Sigmoid colon (tissue), 6 donors: ENCODE measurements at regions not wholly inside any gene's neighbourhood (a gene's known extent, or its start where the extent isn't known, plus 50 kb on each side); places are given as distances from the start of the nearest gene placed in this dataset.

Source experiments
- DNase-seq: peaks from one replicate; pipeline ENCODE4 v3.0.0-alpha.2; 2019
- H3K27ac ChIP-seq, 4 donors: fragments of 200-600 bp; sonication (generic); one replicate each; pipeline ENCODE4 v1.5.1; 2016 to 2019; ENCODE audit warnings: mild to moderate bottlenecking in 1 of 4
- H3K27me3 ChIP-seq, 3 donors: fragments of 200-600 bp; sonication (generic); one replicate each; pipeline ENCODE4 v1.5.1; 2019; ENCODE audit warnings: mild to moderate bottlenecking in 1 of 3
- H3K36me3 ChIP-seq, 4 donors: fragments of 200-600 bp; sonication (generic); one replicate each; pipeline ENCODE4 v1.5.1; 2016 to 2019
- H3K4me1 ChIP-seq, 4 donors: fragments of 200-600 bp; sonication (generic); one replicate each; pipeline ENCODE4 v1.5.1; 2017 to 2019
- H3K4me3 ChIP-seq, 4 donors: fragments of 200-600 bp; sonication (generic); one replicate each; pipeline ENCODE4 v1.5.1; 2017 to 2019; ENCODE audit warnings: mild to moderate bottlenecking in 2 of 4, moderate library complexity in 1 of 4
- H3K9me3 ChIP-seq, 4 donors: fragments of 200-600 bp in 3 of 4; sonication (generic) in 3 of 4; one replicate each; pipeline versions ENCODE4 v1.5.1 to v1.6.1; 2013 to 2019
- CTCF ChIP-seq, 4 experiments: fragments of 450-650 bp in 3 of 4; fragments of 200-600 bp in 1 of 4; IDR thresholded peaks; one replicate each; pipeline ENCODE4 v1.5.1; 2016 to 2019; ENCODE audit warnings: antibody characterized with exemption in 4 of 4, mild to moderate bottlenecking in 3 of 4, moderate library complexity in 2 of 4
- EP300 ChIP-seq, 4 donors: sonication (generic); formaldehyde crosslinking; IDR thresholded peaks; one replicate each; pipeline ENCODE4 v1.6.1; 2017; ENCODE audit warnings: antibody characterized with exemption in 4 of 4
- POLR2A ChIP-seq, 2 donors: fragments of 450-650 bp; IDR thresholded peaks; one replicate each; pipeline ENCODE4 v1.6.1; 2016; ENCODE audit warnings: antibody characterized with exemption in 2 of 2, mild to moderate bottlenecking in 2 of 2, moderate library complexity in 2 of 2
- POLR2AphosphoS5 ChIP-seq, 4 donors: sonication (generic); formaldehyde crosslinking; IDR thresholded peaks; one replicate each; pipeline ENCODE4 v1.6.1; 2017; ENCODE audit warnings: antibody characterized with exemption in 4 of 4
- WGBS, 2 donors: extraction: QIAGEN DNeasy Blood & Tissue Kit; methylation state at CpG; one replicate each; pipeline ENCODE4 v1.1.7; 2013; 5-methylcytosine and 5-hydroxymethylcytosine counted together
- intact Hi-C: fragments of 100-400 bp; cut with DNase I; formaldehyde crosslinking; loops from one replicate; pipeline ENCODE4 v1.15.1; 2023
- donor health status: healthy with polysubstance abuse.
- donor health status: healthy.

GRCh38 chr3:182565916-182566796 is 227.1 kb upstream of the ATP11B start:
- Histone ChIP-seq H3K9me3 (no peaks in the 10 kb centered on the region), H3K27me3 (no peaks in the 10 kb centered on the region), H3K36me3 (no peaks in the 10 kb centered on the region), H3K4me1 (no peaks in the 10 kb centered on the region), H3K27ac (no peak overlapping the region), H3K4me3 (no peak overlapping the region)
- no peak for TF ChIP-seq CTCF (IDR thresholded peaks at IDR 0.05)
- TF ChIP-seq POLR2AphosphoS5 (IDR thresholded peaks at IDR 0.05) = no peak
- no peak for TF ChIP-seq POLR2A (IDR thresholded peaks at IDR 0.05)
- TF ChIP-seq EP300 (IDR thresholded peaks at IDR 0.05) = no peak
- no peak for DNase-seq
- intact Hi-C loops = no loop called here
- WGBS, 2 donors = 71 to 79% methylated on average over 6 of the region's 6 CpGs

GRCh38 chr3:182567700-182568099 is 225.6 kb upstream of the ATP11B start:
- Histone ChIP-seq H3K4me1 (no peaks in the 10 kb centered on the region), H3K27ac (no peak overlapping the region), H3K27me3 (no peaks in the 10 kb centered on the region), H3K9me3 (no peaks in the 10 kb centered on the region), H3K36me3 (no peaks in the 10 kb centered on the region), H3K4me3 (no peak overlapping the region)
- DNase-seq = no peak
- TF ChIP-seq POLR2A (IDR thresholded peaks at IDR 0.05) (no peak), CTCF (IDR thresholded peaks at IDR 0.05) (no peak), POLR2AphosphoS5 (IDR thresholded peaks at IDR 0.05) (no peak), EP300 (IDR thresholded peaks at IDR 0.05) (no peak)
- 67 to 79% methylated on average over 1 of the region's 1 CpG for WGBS, 2 donors
- intact Hi-C loops = no loop called here

GRCh38 chr3:182568261-182568660 is 225.0 kb upstream of the ATP11B start:
- DNase-seq = no peak
- 86 to 92% methylated on average over 3 of the region's 3 CpGs for WGBS, 2 donors
- Histone ChIP-seq H3K27me3 (no peaks in the 10 kb centered on the region), H3K4me1 (no peaks in the 10 kb centered on the region), H3K9me3 (no peaks in the 10 kb centered on the region), H3K36me3 (no peaks in the 10 kb centered on the region), H3K4me3 (no peak overlapping the region), H3K27ac (no peak overlapping the region)
- intact Hi-C loops = no loop called here
- TF ChIP-seq POLR2A (IDR thresholded peaks at IDR 0.05) (no peak), EP300 (IDR thresholded peaks at IDR 0.05) (no peak), POLR2AphosphoS5 (IDR thresholded peaks at IDR 0.05) (no peak), CTCF (IDR thresholded peaks at IDR 0.05) (no peak)

- WGBS, 2 donors = 71 to 72% methylated on average over 3 of the region's 3 CpGs
- H3K4me3 ChIP-seq = no peak overlapping the region
- no peaks in the 10 kb centered on the region for H3K27me3 ChIP-seq
- no peak for TF ChIP-seq CTCF (IDR thresholded peaks at IDR 0.05)
- no peak for TF ChIP-seq POLR2AphosphoS5 (IDR thresholded peaks at IDR 0.05)
- no peak for TF ChIP-seq POLR2A (IDR thresholded peaks at IDR 0.05)
- no peak for TF ChIP-seq EP300 (IDR thresholded peaks at IDR 0.05)
- no peaks in the 10 kb centered on the region for H3K36me3 ChIP-seq
- H3K27ac ChIP-seq = no peak overlapping the region
- no peaks in the 10 kb centered on the region for H3K9me3 ChIP-seq
- H3K4me1 ChIP-seq = no peaks in the 10 kb centered on the region
- intact Hi-C loops = no loop called here
- DNase-seq = no peak
Observed at GRCh38 chr3:182568876-182569275, 224.4 kb upstream of the ATP11B start.
